ENCODE measurements at regions not wholly inside any gene's neighbourhood (a gene's known extent, or its start where the extent isn't known, plus 50 kb on each side); places are given as distances from the start of the nearest gene placed in this dataset.

- TF ChIP-seq, protein P1, sequence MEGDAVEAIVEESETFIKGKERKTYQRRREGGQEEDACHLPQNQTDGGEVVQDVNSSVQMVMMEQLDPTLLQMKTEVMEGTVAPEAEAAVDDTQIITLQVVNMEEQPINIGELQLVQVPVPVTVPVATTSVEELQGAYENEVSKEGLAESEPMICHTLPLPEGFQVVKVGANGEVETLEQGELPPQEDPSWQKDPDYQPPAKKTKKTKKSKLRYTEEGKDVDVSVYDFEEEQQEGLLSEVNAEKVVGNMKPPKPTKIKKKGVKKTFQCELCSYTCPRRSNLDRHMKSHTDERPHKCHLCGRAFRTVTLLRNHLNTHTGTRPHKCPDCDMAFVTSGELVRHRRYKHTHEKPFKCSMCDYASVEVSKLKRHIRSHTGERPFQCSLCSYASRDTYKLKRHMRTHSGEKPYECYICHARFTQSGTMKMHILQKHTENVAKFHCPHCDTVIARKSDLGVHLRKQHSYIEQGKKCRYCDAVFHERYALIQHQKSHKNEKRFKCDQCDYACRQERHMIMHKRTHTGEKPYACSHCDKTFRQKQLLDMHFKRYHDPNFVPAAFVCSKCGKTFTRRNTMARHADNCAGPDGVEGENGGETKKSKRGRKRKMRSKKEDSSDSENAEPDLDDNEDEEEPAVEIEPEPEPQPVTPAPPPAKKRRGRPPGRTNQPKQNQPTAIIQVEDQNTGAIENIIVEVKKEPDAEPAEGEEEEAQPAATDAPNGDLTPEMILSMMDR (IDR thresholded peaks at IDR 0.05; ENCODE audit: low read depth, low read length): no peak
Observed at GRCh38 chr9:90979639-90980038, 178.0 kb downstream of the SYK start.

GRCh38 chr9:90981726-90982125 is 180.1 kb downstream of the SYK start:
- TF ChIP-seq, protein P1 (IDR thresholded peaks at IDR 0.05; ENCODE audit: low read depth, low read length): no peak
- H3K4me3 ChIP-seq (ENCODE audit: low read depth, low read length): no peak overlapping the region

More at GRCh38 chr9:90979639-90980038, 178.0 kb downstream of the SYK start:
- H3K4me3 ChIP-seq (ENCODE audit: low read depth, low read length): no peak overlapping the region

DNA sequence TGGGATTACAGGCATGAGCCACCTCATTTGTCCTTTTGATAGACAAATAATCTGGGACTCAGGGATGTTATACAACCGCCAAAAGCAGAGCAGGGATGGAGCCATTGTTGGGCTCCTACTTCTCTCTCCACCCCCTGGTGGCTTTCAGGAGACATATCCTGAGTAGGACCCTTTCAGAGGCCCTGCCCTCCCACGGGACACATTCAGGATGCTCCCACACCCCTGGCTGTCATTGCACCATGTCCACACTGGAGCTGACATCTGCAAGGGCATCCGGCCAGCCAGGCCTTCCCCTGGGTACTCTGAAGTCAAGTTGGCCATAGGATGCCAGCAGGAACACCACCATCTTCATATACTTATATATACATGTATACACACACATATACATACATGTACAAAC is 181.8 kb downstream of the SYK start:
- TF ChIP-seq, protein P1 (IDR thresholded peaks at IDR 0.05; ENCODE audit: low read depth, low read length): no peak

DNA sequence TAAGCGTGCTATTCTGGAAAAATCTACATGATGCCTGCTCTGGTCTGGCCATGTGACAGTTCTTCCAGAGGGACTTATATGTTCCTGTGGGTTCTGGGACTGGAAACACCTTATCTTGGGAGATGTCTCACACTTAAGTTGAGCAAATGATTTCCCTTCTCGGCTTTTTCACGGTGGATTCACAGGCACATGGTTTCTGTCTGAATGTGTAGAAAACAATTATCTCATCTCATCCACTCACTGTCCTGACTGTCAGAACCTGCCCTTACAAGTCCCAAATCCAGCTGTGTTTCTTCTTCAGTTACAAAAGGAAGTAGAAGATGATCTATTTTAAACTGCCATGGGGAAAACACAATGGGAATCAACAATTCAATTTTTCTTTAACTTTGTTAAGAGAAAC is 184.0 kb downstream of the SYK start:
- no peak overlapping the region for H3K4me3 ChIP-seq (ENCODE audit: low read depth, low read length)
- TF ChIP-seq, protein P1 (IDR thresholded peaks at IDR 0.05; ENCODE audit: low read depth, low read length): no peak

More for the DNA sequence above, 181.8 kb downstream of the SYK start:
- H3K4me3 ChIP-seq (ENCODE audit: low read depth, low read length): no peak overlapping the region

- no peak overlapping the region for H3K4me3 ChIP-seq (ENCODE audit: low read depth, low read length)
- TF ChIP-seq, protein P1 (IDR thresholded peaks at IDR 0.05; ENCODE audit: low read depth, low read length): no peak
Observed at GRCh38 chr9:90986161-90986560, 184.5 kb downstream of the SYK start.

DNA sequence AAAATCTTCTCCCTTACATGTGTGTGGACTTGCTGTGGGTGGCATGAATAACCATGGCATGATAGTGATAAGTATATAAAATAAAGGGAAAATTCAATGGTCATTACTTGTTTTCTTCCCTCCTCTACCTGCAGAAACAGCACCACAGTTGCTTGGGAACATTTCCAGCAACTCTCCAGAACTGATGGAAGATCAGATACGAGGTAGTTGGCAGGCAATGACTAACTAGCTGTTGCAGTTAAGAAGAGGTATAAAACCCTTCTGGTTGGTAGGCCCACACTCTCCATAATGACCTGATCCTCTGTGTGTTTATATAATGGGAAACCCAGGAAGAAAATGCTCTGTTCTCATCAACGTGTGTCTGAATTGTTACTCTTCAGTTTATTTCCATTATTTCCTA is 185.9 kb downstream of the SYK start:
- H3K4me3 ChIP-seq (ENCODE audit: low read depth, low read length): no peak overlapping the region
- TF ChIP-seq, protein P1 (IDR thresholded peaks at IDR 0.05; ENCODE audit: low read depth, low read length): no peak

DNA sequence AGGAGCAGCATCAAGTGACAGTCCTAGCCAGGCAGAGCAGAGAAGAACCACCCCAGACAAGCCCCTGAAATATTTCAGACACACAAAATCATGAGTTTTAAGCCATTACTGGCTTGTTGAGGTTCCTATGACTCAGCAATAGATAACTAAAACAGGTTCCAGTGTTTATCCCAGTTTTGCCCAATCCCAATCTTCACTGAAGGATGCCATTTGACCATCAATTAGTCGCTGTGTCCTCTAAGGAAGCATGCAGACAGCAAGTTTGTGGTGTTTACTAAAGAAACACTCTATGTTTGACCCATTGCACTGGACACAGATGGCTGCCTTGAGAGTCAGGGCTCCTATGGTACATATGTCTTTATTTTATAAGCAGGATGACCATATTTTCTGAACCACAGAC is 186.7 kb downstream of the SYK start:
- H3K4me3 ChIP-seq (ENCODE audit: low read depth, low read length): no peak overlapping the region
- TF ChIP-seq, protein P1 (IDR thresholded peaks at IDR 0.05; ENCODE audit: low read depth, low read length): no peak

Data from WI38 (cell line).